GM18907 (cell line): ENCODE measurements at regions not wholly inside any gene's neighbourhood (a gene's known extent, or its start where the extent isn't known, plus 50 kb on each side); places are given as distances from the start of the nearest gene placed in this dataset.
"Not testable (repeated sequence)": the region's sequence is repeated elsewhere in the genome, so short reads cannot be mapped to it uniquely, and the experiment has no call there.

Source experiments
- ATAC-seq: cut with Tn5 transposase; IDR thresholded peaks from one replicate; pipeline ENCODE4 v1.9.1; 2021; ENCODE audit warnings: mild to moderate bottlenecking, moderate library complexity; ENCODE audit not compliant: unreplicated experiment

GRCh38 chr1:47593013-47593568, 155.2 kb downstream of the FOXD2 start:
- ATAC-seq = no peak

- no peak for ATAC-seq
Measured at GRCh38 chr1:47593598-47594285, 155.9 kb downstream of the FOXD2 start.

GRCh38 chr1:47594627-47595026, 156.8 kb downstream of the FOXD2 start:
- ATAC-seq = no peak

- ATAC-seq = no peak
Measured at GRCh38 chr1:47596328-47596727, 158.5 kb downstream of the FOXD2 start.

- no peak for ATAC-seq
Measured at GRCh38 chr1:47598357-47598756, 160.5 kb downstream of the FOXD2 start.

- no peak for ATAC-seq
Measured at GRCh38 chr1:47599777-47600176, 161.9 kb downstream of the FOXD2 start.

GRCh38 chr1:47602491-47602890, 164.6 kb downstream of the FOXD2 start:
- ATAC-seq = not testable (repeated sequence)

- not testable (repeated sequence) for ATAC-seq
Measured at GRCh38 chr1:47604869-47605268, 167.0 kb downstream of the FOXD2 start.

- no peak for ATAC-seq
Measured at GRCh38 chr1:47608296-47608875, 170.5 kb downstream of the FOXD2 start.

- ATAC-seq = no peak
Measured at GRCh38 chr1:47611992-47612391, 174.1 kb downstream of the FOXD2 start.

- ATAC-seq = no peak
Measured at GRCh38 chr1:47612819-47613218, 175.0 kb downstream of the FOXD2 start.

- no peak for ATAC-seq
Measured at GRCh38 chr1:47616036-47616435, 178.2 kb downstream of the FOXD2 start.

- ATAC-seq = no peak
Measured at GRCh38 chr1:47616906-47617305, 179.1 kb downstream of the FOXD2 start.

- ATAC-seq = no peak
Measured at GRCh38 chr1:47617381-47618221, 179.8 kb downstream of the FOXD2 start.

- no peak for ATAC-seq
Measured at GRCh38 chr1:47618222-47618720, 180.4 kb downstream of the FOXD2 start.

GRCh38 chr1:47618830-47619229, 181.0 kb downstream of the FOXD2 start:
- no peak for ATAC-seq

- no peak for ATAC-seq
Measured at GRCh38 chr1:47621483-47621882, 183.6 kb downstream of the FOXD2 start.

- ATAC-seq = no peak
Measured at GRCh38 chr1:47621977-47622376, 184.1 kb downstream of the FOXD2 start.

GRCh38 chr1:47622776-47623556, 185.1 kb downstream of the FOXD2 start:
- no peak for ATAC-seq

- no peak for ATAC-seq
Measured at GRCh38 chr1:47623557-47623940, 185.7 kb downstream of the FOXD2 start.

- ATAC-seq = no peak
Measured at GRCh38 chr1:47624531-47624930, 186.7 kb downstream of the FOXD2 start.
